ENCODE measurements at regions not wholly inside any gene's neighbourhood (a gene's known extent, or its start where the extent isn't known, plus 50 kb on each side); places are given as distances from the start of the nearest gene placed in this dataset.

DNA sequence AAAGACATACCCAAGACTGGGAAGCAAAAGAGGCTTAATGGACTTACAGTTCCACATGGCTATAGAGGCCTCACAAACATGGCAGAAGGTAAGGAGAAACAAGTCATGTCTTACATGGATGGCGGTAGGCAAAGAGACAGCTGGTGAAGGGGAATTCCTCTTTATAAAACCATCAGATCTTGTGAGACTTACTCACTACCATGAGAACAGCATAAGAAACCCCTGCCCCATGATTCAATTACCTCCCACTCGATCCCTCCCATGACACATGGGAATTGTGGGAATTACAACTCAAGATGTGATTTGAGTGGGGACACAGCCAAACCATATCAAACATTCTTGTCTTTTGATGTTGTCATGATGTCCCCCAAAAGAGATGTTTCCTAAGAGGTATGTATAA is 103.3 kb downstream of the DUSP10 start:
- peak; percentile 8 for DNase-seq

DNA sequence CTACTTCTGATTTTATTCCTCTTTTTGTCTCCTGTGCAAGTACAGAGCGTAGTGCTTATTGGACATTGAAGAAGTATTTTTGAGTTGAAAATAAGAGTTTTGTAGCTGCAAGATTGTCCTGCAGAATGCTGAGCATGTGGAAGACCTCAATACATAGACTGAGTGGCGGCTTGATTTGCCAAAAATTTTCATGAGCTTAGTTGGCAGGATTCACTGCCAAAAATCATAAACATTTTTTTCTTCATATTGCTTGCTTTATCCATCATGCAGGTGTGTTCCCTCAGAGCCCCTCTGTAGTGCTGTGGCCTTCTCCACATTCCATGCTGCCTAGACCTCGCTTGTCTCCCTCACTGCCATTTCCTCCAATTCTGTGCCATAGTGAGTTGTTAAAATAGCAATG is 100.1 kb downstream of the DUSP10 start:
- no peak for DNase-seq

- DNase-seq: no peak
These were observed 98.3 kb downstream of the DUSP10 start for GRCh38 chr1:221643404-221644144.

DNA sequence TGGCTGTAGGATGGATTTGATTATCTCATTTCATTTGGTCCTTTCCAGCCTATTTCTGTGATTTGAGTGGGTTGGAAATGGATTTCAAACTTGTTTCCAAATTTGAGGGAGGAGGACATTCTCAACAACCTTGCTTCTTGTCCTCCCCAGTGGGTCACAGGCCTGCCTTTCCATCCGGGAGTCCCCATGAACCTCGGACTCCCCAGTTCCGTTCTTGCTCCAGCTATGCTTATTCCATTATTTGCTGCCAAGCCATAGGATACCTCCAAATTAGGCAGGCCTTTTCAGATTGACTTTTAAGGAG is 97.8 kb downstream of the DUSP10 start:
- no peak for DNase-seq

DNA sequence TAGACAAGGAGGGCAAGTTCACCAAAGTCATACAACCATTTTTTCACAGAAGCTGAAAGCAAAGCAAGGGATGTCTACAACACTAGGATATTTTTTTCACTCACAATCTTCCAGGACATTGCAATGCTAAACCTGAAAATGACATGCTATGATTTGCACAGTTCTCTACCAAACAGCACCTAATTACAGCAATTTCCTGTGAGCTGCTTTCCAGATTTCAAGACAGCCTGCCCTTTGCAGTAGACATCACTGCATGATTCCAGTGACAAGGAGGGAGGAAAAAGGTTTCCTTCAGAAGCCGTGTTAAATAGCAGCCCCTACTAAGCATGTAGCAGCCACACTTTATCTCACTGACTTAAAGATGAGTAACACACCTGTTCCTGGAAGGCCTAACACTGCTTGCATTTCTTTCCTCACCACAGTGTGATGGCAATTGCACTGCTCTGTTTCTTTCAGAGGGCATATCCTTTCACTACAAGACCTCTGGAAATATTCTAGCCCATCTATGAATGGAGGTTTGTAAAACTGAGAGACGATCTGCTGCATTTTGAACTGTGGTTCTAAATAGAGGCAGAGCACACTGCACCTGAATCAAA is 97.1 kb downstream of the DUSP10 start:
- no peak for DNase-seq

GRCh38 chr1:221648201-221648600 is 93.7 kb downstream of the DUSP10 start:
- no peak for DNase-seq
